Mesendoderm (in vitro differentiated cells): ENCODE measurements at regions not wholly inside any gene's neighbourhood (a gene's known extent, or its start where the extent isn't known, plus 50 kb on each side); places are given as distances from the start of the nearest gene placed in this dataset.
A peak's percentile ranks its signal among the peaks of the same experiment; 100 is the strongest.

Source experiments
- DNase-seq: peaks from one replicate; pipeline ENCODE4 v3.0.0; 2013
- H2AK5ac ChIP-seq: 2 replicates; pipeline ENCODE4 v1.6.1; 2013; ENCODE audit warnings: low read length, inconsistent platforms
- H2BK120ac ChIP-seq: 2 replicates; pipeline ENCODE4 v1.6.1; 2013; ENCODE audit warnings: low read depth, mild to moderate bottlenecking, low read length, moderate library complexity, mixed read lengths
- H2BK15ac ChIP-seq: replicated peaks from 2 replicates; pipeline ENCODE4 v1.6.1; 2013; ENCODE audit warnings: low read depth, mild to moderate bottlenecking, moderate library complexity
- H2BK5ac ChIP-seq: 2 replicates; pipeline ENCODE4 v1.6.1; 2013; ENCODE audit warnings: low read length, inconsistent platforms
- H3K18ac ChIP-seq: 2 replicates; pipeline ENCODE4 v1.6.1; 2013; ENCODE audit warnings: mild to moderate bottlenecking, low read length, mixed read lengths
- H3K23ac ChIP-seq: one replicate; pipeline ENCODE4 v1.6.1; 2013; ENCODE audit warnings: low read length
- H3K27ac ChIP-seq: 2 replicates; pipeline ENCODE4 v1.5.1; 2013; ENCODE audit warnings: low read depth, mild to moderate bottlenecking, inconsistent platforms, low read length, moderate library complexity
- H3K27me3 ChIP-seq: 2 replicates; pipeline ENCODE4 v1.6.1; 2013; ENCODE audit warnings: low read length, control low read depth, mild to moderate bottlenecking, inconsistent platforms; ENCODE audit not compliant: insufficient read depth, poor library complexity
- H3K36me3 ChIP-seq: 2 replicates; pipeline ENCODE4 v1.6.1; 2013; ENCODE audit warnings: low read length, inconsistent platforms; ENCODE audit not compliant: control insufficient read depth, insufficient read depth
- H3K4ac ChIP-seq: one replicate; pipeline ENCODE4 v1.6.1; 2013; ENCODE audit warnings: low read depth, mild to moderate bottlenecking, low read length, moderate library complexity
- H3K4me1 ChIP-seq: 2 replicates; pipeline ENCODE4 v1.6.1; 2013; ENCODE audit warnings: low read depth, low read length, inconsistent platforms; ENCODE audit not compliant: control insufficient read depth
- H3K4me2 ChIP-seq: 2 replicates; pipeline ENCODE4 v1.6.1; 2013; ENCODE audit warnings: low read length
- H3K4me3 ChIP-seq: 2 replicates; pipeline ENCODE4 v1.5.1; 2013; ENCODE audit warnings: mild to moderate bottlenecking, low read length
- H3K56ac ChIP-seq: one replicate; pipeline ENCODE4 v1.6.1; 2013; ENCODE audit warnings: low read length
- H3K79me1 ChIP-seq: 2 replicates; pipeline ENCODE4 v1.6.1; 2013; ENCODE audit warnings: low read length, inconsistent platforms
- H3K79me2 ChIP-seq: 2 replicates; pipeline ENCODE4 v1.6.1; 2013; ENCODE audit warnings: mild to moderate bottlenecking, low read length; ENCODE audit not compliant: control insufficient read depth, insufficient read depth
- H3K9ac ChIP-seq: 2 replicates; pipeline ENCODE4 v1.6.1; 2013; ENCODE audit warnings: low read length, inconsistent platforms
- H4K5ac ChIP-seq: one replicate; pipeline ENCODE4 v1.6.1; 2013; ENCODE audit warnings: low read length
- H4K8ac ChIP-seq: one replicate; pipeline ENCODE4 v1.6.1; 2013; ENCODE audit warnings: low read depth, mild to moderate bottlenecking, control low read depth, low read length, moderate library complexity
- WGBS: extraction: QIAGEN DNeasy Blood & Tissue Kit; methylation state at CpG from one replicate; pipeline ENCODE4 v1.1.7; 2013; ENCODE audit warnings: low lambda C conversion rate, missing lambda C conversion rate; ENCODE audit not compliant: insufficient coverage; ENCODE audit errors: extremely low coverage; 5-methylcytosine and 5-hydroxymethylcytosine counted together

DNA sequence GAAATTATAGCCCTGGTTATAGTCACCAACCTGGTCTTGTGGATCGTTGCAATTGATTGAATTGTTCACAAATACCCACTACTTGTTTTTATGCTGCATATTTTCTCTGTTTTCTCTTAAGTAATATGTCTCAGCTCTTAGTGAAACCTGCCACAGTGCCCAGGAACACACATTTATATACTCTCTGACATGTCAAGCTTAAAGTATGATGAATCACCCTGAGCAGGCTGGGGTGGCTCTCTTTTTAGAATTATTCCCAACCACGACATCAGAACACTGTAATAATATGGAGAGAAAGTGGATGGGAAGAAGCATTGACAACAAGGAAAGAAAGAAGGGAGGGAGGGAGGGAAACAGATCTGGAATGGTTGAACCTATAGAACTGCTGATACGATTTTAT lies 72.8 kb upstream of the ZNF608 start:
- Histone ChIP-seq H3K27ac (no peak overlapping the region), H3K4me1 (no peaks in the 10 kb centered on the region), H4K8ac (no peak overlapping the region), H3K36me3 (no peaks in the 10 kb centered on the region), H2AK5ac (no peak overlapping the region), H3K4me2 (no peak overlapping the region), H2BK5ac (no peak overlapping the region), H3K9ac (no peak overlapping the region), H3K27me3 (no peaks in the 10 kb centered on the region), H3K4me3 (no peak overlapping the region), H3K18ac (no peak overlapping the region), H3K23ac (no peak overlapping the region), H3K79me1 (no peaks in the 10 kb centered on the region), H4K5ac (no peak overlapping the region), H3K56ac (no peak overlapping the region), H2BK15ac (no peak overlapping the region), H3K79me2 (no peaks in the 10 kb centered on the region), H2BK120ac (no peak overlapping the region), H3K4ac (no peak overlapping the region)
- DNase-seq = no peak
- WGBS = no CpG with 5 or more reads among the region's 3 CpGs

DNA sequence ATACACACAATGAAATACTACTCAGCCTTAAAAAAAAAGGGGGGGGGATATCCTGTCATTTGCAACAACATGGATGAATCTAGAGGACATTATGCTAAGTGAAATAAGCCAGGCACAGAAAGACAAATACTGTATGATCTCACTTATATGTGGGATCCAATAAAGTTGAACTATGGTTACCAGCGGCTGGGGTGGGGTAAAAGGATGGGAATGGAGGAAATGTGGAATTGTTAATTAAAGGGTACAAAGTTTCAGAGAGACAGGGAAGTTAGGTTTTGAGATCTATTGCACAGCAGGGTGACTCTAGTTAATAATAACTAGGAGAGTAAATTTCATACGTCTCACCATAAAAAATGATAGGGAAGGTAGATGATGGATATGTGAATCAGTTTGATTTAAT lies 76.2 kb upstream of the ZNF608 start:
- no peak overlapping the region for H3K4me2 ChIP-seq
- no peak overlapping the region for H3K56ac ChIP-seq
- H3K18ac ChIP-seq = no peak overlapping the region
- H3K9ac ChIP-seq = no peak overlapping the region
- H3K36me3 ChIP-seq = no peaks in the 10 kb centered on the region
- no peak overlapping the region for H4K8ac ChIP-seq
- H3K4me1 ChIP-seq = no peaks in the 10 kb centered on the region
- no CpG with 5 or more reads among the region's 2 CpGs for WGBS
- no peak overlapping the region for H4K5ac ChIP-seq
- H3K79me1 ChIP-seq = no peaks in the 10 kb centered on the region
- H2AK5ac ChIP-seq = no peak overlapping the region
- no peak overlapping the region for H2BK15ac ChIP-seq
- H3K27me3 ChIP-seq = no peaks in the 10 kb centered on the region
- H3K79me2 ChIP-seq = no peaks in the 10 kb centered on the region
- H2BK120ac ChIP-seq = no peak overlapping the region
- H3K4ac ChIP-seq = no peak overlapping the region
- H3K23ac ChIP-seq = no peak overlapping the region
- H3K27ac ChIP-seq = no peak overlapping the region
- H3K4me3 ChIP-seq = no peak overlapping the region
- no peak for DNase-seq
- no peak overlapping the region for H2BK5ac ChIP-seq

- no peak overlapping the region for H3K56ac ChIP-seq
- H3K4me2 ChIP-seq = no peak overlapping the region
- H3K36me3 ChIP-seq = no peaks in the 10 kb centered on the region
- no peaks in the 10 kb centered on the region for H3K79me2 ChIP-seq
- no peak overlapping the region for H4K5ac ChIP-seq
- no peaks in the 10 kb centered on the region for H3K27me3 ChIP-seq
- H2BK15ac ChIP-seq = no peak overlapping the region
- no peaks in the 10 kb centered on the region for H3K79me1 ChIP-seq
- no peak for DNase-seq
- no peak overlapping the region for H3K18ac ChIP-seq
- H2BK5ac ChIP-seq = no peak overlapping the region
- H3K27ac ChIP-seq = no peak overlapping the region
- H4K8ac ChIP-seq = no peak overlapping the region
- no peak overlapping the region for H3K9ac ChIP-seq
- no peak overlapping the region for H3K4ac ChIP-seq
- no peak overlapping the region for H3K4me3 ChIP-seq
- WGBS = no CpG with 5 or more reads among the region's 3 CpGs
- no peak overlapping the region for H3K23ac ChIP-seq
- no peak overlapping the region for H2BK120ac ChIP-seq
- H2AK5ac ChIP-seq = no peak overlapping the region
- H3K4me1 ChIP-seq = no peaks in the 10 kb centered on the region
Observed at GRCh38 chr5:124823380-124823779, 76.9 kb upstream of the ZNF608 start.

GRCh38 chr5:124824637-124825158 lies 78.3 kb upstream of the ZNF608 start:
- Histone ChIP-seq H3K4me3 (no peak overlapping the region), H3K79me1 (no peaks in the 10 kb centered on the region), H3K56ac (no peak overlapping the region), H3K18ac (no peak overlapping the region), H2BK5ac (no peak overlapping the region), H3K79me2 (no peaks in the 10 kb centered on the region), H3K23ac (no peak overlapping the region), H2BK15ac (no peak overlapping the region), H3K9ac (no peak overlapping the region), H3K4me1 (no peaks in the 10 kb centered on the region), H3K4me2 (no peak overlapping the region), H3K27ac (no peak overlapping the region), H3K4ac (no peak overlapping the region), H3K36me3 (no peaks in the 10 kb centered on the region), H3K27me3 (no peaks in the 10 kb centered on the region), H2BK120ac (no peak overlapping the region), H4K5ac (no peak overlapping the region), H2AK5ac (no peak overlapping the region), H4K8ac (no peak overlapping the region)
- peak; percentile 25 for DNase-seq
- WGBS = no CpG with 5 or more reads among the region's 4 CpGs

GRCh38 chr5:124825250-124825982 lies 79.0 kb upstream of the ZNF608 start:
- Histone ChIP-seq H3K4ac (no peak overlapping the region), H3K79me1 (no peaks in the 10 kb centered on the region), H3K27ac (no peak overlapping the region), H4K8ac (no peak overlapping the region), H3K18ac (no peak overlapping the region), H3K23ac (no peak overlapping the region), H3K36me3 (no peaks in the 10 kb centered on the region), H3K56ac (no peak overlapping the region), H4K5ac (no peak overlapping the region), H3K9ac (no peak overlapping the region), H2BK5ac (no peak overlapping the region), H3K4me1 (no peaks in the 10 kb centered on the region), H2BK15ac (no peak overlapping the region), H3K79me2 (no peaks in the 10 kb centered on the region), H3K4me2 (no peak overlapping the region), H2AK5ac (no peak overlapping the region), H2BK120ac (no peak overlapping the region), H3K4me3 (no peak overlapping the region), H3K27me3 (no peaks in the 10 kb centered on the region)
- no CpG with 5 or more reads among the region's 5 CpGs for WGBS
- DNase-seq = no peak

DNA sequence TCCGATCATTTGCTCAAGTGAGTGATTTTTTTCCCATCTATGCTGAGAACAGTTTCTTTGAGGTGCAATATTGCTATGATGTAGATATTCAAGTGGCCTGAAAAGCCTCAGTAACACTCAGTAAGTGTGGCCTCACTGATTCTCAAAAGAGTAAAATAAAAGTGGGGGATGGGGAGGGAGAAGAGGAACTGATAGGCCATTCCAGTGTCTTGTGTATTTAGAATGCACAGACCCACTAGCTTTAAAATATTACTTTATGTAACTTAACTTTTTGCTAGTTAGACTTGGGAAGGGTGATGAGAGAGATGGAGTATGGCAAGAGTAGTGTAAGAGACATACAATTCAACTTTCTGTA lies 79.5 kb upstream of the ZNF608 start:
- Histone ChIP-seq H2BK15ac (no peak overlapping the region), H3K4me3 (no peak overlapping the region), H3K56ac (no peak overlapping the region), H2AK5ac (no peak overlapping the region), H3K79me2 (no peaks in the 10 kb centered on the region), H3K18ac (no peak overlapping the region), H3K79me1 (no peaks in the 10 kb centered on the region), H2BK5ac (no peak overlapping the region), H2BK120ac (no peak overlapping the region), H3K36me3 (no peaks in the 10 kb centered on the region), H4K8ac (no peak overlapping the region), H3K27ac (no peak overlapping the region), H3K27me3 (no peaks in the 10 kb centered on the region), H4K5ac (no peak overlapping the region), H3K9ac (no peak overlapping the region), H3K23ac (no peak overlapping the region), H3K4me1 (no peaks in the 10 kb centered on the region), H3K4ac (no peak overlapping the region), H3K4me2 (no peak overlapping the region)
- no peak for DNase-seq
- no CpG with 5 or more reads among the region's 1 CpG for WGBS
